ENCODE measurements at regions not wholly inside any gene's neighbourhood (a gene's known extent, or its start where the extent isn't known, plus 50 kb on each side); places are given as distances from the start of the nearest gene placed in this dataset.

DNA sequence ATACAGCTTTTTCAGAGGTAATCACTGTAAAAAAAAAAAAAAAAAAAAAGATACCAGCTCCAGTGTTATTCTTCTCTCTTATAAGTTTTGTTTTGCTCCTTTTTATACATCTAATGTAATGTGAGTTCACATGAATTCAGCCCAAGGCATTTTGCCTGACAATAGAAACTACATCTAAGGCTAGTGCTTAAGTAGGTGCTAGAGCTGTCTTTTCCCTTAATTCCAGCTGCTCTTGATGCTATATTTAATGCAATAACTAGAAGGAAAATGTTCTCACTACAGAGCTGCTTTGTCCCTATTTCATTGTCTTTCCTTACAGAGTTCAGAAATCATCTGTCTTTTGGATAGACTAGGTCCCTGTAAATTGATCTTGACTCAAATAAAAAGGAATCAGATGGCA lies 150.1 kb downstream of the NAA11 start:
- Histone ChIP-seq H3K27ac (ENCODE audit: low read depth, low read length) (no peak overlapping the region), H3K27me3 (ENCODE audit: control insufficient read depth, insufficient read depth, low read length) (no peaks in the 10 kb centered on the region), H3K4me3 (ENCODE audit: low read depth, low read length) (no peak overlapping the region), H3K9me3 (ENCODE audit: control insufficient read depth, insufficient read depth, low read length) (no peaks in the 10 kb centered on the region)
- CTCF ChIA-PET, result no interaction called here
- TF ChIP-seq, protein P1, sequence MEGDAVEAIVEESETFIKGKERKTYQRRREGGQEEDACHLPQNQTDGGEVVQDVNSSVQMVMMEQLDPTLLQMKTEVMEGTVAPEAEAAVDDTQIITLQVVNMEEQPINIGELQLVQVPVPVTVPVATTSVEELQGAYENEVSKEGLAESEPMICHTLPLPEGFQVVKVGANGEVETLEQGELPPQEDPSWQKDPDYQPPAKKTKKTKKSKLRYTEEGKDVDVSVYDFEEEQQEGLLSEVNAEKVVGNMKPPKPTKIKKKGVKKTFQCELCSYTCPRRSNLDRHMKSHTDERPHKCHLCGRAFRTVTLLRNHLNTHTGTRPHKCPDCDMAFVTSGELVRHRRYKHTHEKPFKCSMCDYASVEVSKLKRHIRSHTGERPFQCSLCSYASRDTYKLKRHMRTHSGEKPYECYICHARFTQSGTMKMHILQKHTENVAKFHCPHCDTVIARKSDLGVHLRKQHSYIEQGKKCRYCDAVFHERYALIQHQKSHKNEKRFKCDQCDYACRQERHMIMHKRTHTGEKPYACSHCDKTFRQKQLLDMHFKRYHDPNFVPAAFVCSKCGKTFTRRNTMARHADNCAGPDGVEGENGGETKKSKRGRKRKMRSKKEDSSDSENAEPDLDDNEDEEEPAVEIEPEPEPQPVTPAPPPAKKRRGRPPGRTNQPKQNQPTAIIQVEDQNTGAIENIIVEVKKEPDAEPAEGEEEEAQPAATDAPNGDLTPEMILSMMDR (IDR thresholded peaks at IDR 0.05; ENCODE audit: low read depth, low read length), result no peak
- no peak for DNase-seq (ENCODE audit: low read depth, low spot score)
- POLR2A ChIA-PET, result no interaction called here

DNA sequence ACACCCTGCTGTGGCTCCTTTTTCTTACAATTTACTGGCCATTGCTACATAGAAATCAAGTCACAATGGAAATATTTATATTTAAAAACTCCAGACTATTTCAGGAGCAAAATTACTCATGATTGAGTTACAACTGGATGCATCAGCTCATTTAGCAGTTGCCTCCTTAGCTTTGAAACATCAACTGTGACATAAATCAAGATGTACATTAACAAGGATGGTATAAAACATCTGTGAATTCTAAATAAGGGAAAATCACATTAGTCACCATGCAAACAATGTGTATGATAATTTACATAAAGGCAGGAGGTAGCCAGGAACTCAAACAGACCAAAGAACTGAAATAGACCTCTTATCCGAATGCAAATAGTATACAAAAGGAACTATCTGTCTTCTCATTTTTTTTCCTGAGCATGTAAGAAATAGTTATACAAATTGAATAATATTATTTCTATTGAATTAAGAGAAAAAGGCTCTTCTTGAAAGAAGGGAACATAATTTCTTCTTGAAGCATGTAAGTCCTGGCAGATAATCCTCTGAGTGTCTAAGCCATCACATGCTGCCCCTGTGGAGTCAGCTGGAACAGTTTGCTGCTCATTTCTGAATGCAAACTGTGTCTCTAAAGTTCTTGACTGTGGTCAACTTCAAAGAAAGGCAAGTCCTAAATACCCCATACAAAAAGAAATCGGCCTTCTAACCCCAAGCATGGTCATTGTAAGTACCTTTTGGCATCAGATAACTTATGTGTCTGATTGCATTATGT lies 151.2 kb downstream of the NAA11 start:
- CTCF ChIA-PET, result no interaction called here
- TF ChIP-seq, protein P1 (IDR thresholded peaks at IDR 0.05; ENCODE audit: low read depth, low read length), result no peak
- Histone ChIP-seq H3K27me3 (ENCODE audit: control insufficient read depth, insufficient read depth, low read length) (no peaks in the 10 kb centered on the region), H3K9me3 (ENCODE audit: control insufficient read depth, insufficient read depth, low read length) (no peaks in the 10 kb centered on the region), H3K27ac (ENCODE audit: low read depth, low read length) (no peak overlapping the region), H3K4me3 (ENCODE audit: low read depth, low read length) (no peak overlapping the region)
- POLR2A ChIA-PET, result no interaction called here
- no peak for DNase-seq (ENCODE audit: low read depth, low spot score)

DNA sequence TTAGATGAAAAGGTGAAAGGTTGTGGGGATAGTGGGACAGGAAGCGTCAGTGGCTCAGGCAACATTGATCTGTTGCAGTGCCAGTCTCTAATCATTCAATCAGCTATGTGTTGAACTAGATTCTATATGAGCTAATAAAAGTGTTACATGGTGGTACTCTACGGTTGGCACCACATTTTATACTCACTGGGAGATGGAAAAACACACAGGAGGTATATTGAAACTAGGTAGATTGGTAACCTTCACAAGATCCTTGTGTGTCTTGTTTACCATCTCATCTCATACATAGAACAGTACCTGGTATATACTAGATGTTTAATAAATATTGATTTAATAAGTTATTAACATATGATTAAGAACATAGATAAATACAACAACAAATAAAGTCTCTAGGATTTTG lies 152.7 kb downstream of the NAA11 start:
- ChIA-PET POLR2A (no interaction called here), CTCF (interaction anchor here (0.5 to 0.6 kb wide), 2 partner anchors 13 to 1175 kb away, joined by 3 read pairs; no protein-coding TSS in a partner anchor)
- H3K9me3 ChIP-seq (ENCODE audit: control insufficient read depth, insufficient read depth, low read length), result no peaks in the 10 kb centered on the region
- no peak overlapping the region for H3K27ac ChIP-seq (ENCODE audit: low read depth, low read length)
- H3K27me3 ChIP-seq (ENCODE audit: control insufficient read depth, insufficient read depth, low read length), result no peaks in the 10 kb centered on the region
- no peak for DNase-seq (ENCODE audit: low read depth, low spot score)
- TF ChIP-seq, protein P1 (IDR thresholded peaks at IDR 0.05; ENCODE audit: low read depth, low read length), result no peak
- H3K4me3 ChIP-seq (ENCODE audit: low read depth, low read length), result no peak overlapping the region

DNA sequence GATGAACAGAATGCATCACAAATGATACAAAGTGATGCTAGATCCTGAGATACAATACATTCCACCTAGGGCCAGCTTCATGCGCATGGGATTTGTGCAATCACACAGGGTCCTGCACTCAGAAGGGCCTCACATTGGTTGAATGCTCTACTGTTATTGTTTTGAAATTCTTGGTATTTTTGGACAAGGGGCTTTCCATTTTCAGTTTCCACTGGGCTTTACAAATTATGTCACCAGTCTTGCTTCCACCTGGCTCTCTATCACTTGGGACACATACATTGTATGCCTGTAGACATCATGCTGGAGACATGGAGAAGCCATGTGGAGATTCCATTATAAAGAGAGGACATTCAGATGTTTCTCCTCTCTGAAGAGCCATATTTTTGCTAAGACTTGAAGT lies 155.8 kb downstream of the NAA11 start:
- no peak for DNase-seq (ENCODE audit: low read depth, low spot score)
- ChIA-PET POLR2A (no interaction called here), CTCF (no interaction called here)
- no peak overlapping the region for H3K27ac ChIP-seq (ENCODE audit: low read depth, low read length)
- TF ChIP-seq, protein P1 (IDR thresholded peaks at IDR 0.05; ENCODE audit: low read depth, low read length), result no peak
- no peaks in the 10 kb centered on the region for H3K27me3 ChIP-seq (ENCODE audit: control insufficient read depth, insufficient read depth, low read length)
- no peak overlapping the region for H3K4me3 ChIP-seq (ENCODE audit: low read depth, low read length)
- H3K9me3 ChIP-seq (ENCODE audit: control insufficient read depth, insufficient read depth, low read length), result no peaks in the 10 kb centered on the region

DNA sequence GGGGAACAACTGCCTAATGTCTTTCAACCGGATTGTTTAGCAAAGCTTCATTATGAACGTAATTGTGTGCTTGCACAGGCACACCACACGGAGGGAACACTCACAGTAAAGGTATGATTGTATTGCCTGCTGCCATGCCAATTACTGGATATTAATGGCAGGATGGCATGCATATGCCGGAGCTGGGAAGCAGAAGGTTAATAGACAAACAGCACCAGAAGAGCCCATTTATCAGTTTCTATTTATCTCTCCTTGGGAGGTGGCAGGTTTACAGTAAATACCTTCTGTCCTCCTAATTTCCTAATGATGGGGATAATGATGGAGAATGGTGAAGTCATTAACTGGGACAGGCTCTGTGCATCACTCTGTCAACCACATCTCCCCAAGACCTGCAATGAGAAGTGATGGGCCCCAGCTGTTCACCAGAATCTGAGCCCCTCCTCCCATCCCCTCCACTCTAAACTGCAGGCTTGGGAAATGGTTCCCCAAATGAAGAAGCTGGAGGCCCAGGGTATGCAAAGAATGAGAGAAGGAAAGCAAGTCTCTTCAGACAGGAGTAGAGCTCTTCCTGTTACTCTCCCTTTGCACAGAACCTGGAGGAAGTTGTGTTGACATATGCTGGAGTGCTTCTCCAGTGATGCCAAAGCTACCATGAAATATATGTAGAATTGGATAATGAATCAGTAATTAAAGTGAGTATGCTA lies 160.8 kb downstream of the NAA11 start:
- Histone ChIP-seq H3K9me3 (ENCODE audit: control insufficient read depth, insufficient read depth, low read length) (no peaks in the 10 kb centered on the region), H3K27ac (ENCODE audit: low read depth, low read length) (no peak overlapping the region), H3K4me3 (ENCODE audit: low read depth, low read length) (no peak overlapping the region), H3K27me3 (ENCODE audit: control insufficient read depth, insufficient read depth, low read length) (no peaks in the 10 kb centered on the region)
- ChIA-PET POLR2A (no interaction called here), CTCF (no interaction called here)
- no peak for DNase-seq (ENCODE audit: low read depth, low spot score)
- TF ChIP-seq, protein P1 (IDR thresholded peaks at IDR 0.05; ENCODE audit: low read depth, low read length), result no peak

All from AG04450 (cell line).